IPS DF 6.9 (cell line): ENCODE measurements at regions not wholly inside any gene's neighbourhood (a gene's known extent, or its start where the extent isn't known, plus 50 kb on each side); places are given as distances from the start of the nearest gene placed in this dataset.
"Not testable (repeated sequence)": the region's sequence is repeated elsewhere in the genome, so short reads cannot be mapped to it uniquely, and the experiment has no call there.

Experiments
- DNase-seq: peaks from one replicate; pipeline ENCODE4 v3.0.0-alpha.2; 2013; ENCODE audit warnings: low read depth, low spot score
- H3K27ac ChIP-seq: one replicate; pipeline ENCODE4 v1.5.1; 2013; ENCODE audit warnings: low read length, control low read depth
- H3K27me3 ChIP-seq: 2 replicates; pipeline ENCODE4 v1.6.1; 2013; ENCODE audit warnings: mild to moderate bottlenecking, low read length; ENCODE audit not compliant: control insufficient read depth, insufficient read depth
- H3K36me3 ChIP-seq: 2 replicates; pipeline ENCODE4 v1.6.1; 2013; ENCODE audit warnings: low read length; ENCODE audit not compliant: control insufficient read depth, insufficient read depth
- H3K4me1 ChIP-seq: 2 replicates; pipeline ENCODE4 v1.6.1; 2013; ENCODE audit warnings: low read length; ENCODE audit not compliant: control insufficient read depth, insufficient read depth
- H3K4me3 ChIP-seq: 2 replicates; pipeline ENCODE4 v1.5.1; 2013; ENCODE audit warnings: mild to moderate bottlenecking, low read length
- H3K9me3 ChIP-seq: 2 replicates; pipeline ENCODE4 v1.6.1; 2013; ENCODE audit warnings: low read length, inconsistent platforms; ENCODE audit not compliant: control insufficient read depth, insufficient read depth
- WGBS: extraction: QIAGEN DNeasy Blood & Tissue Kit; methylation state at CpG from one replicate; pipeline ENCODE4 v1.1.7; 2013; ENCODE audit warnings: mixed read lengths, missing lambda C conversion rate; ENCODE audit not compliant: insufficient read length, insufficient coverage; 5-methylcytosine and 5-hydroxymethylcytosine counted together

GRCh38 chr14:105772710-105773250, 246.4 kb downstream of the TMEM121 start:
- not testable (repeated sequence) for H3K4me3 ChIP-seq, DNase-seq, H3K36me3 ChIP-seq, H3K27me3 ChIP-seq, H3K27ac ChIP-seq, H3K4me1 ChIP-seq
- no CpG with 5 or more reads among the region's 11 CpGs for WGBS
- H3K9me3 ChIP-seq, result peaks cover 13% of the 10 kb centered on the region; the same call in 1 of the 2 replicates

- no peaks in the 10 kb centered on the region for H3K27me3 ChIP-seq
- H3K27ac ChIP-seq, result no peak overlapping the region
- no CpG with 5 or more reads among the region's 3 CpGs for WGBS
- no peak for DNase-seq
- H3K4me1 ChIP-seq, result no peaks in the 10 kb centered on the region
- peaks cover 13% of the 10 kb centered on the region; the same call in 1 of the 2 replicates for H3K9me3 ChIP-seq
- no peaks in the 10 kb centered on the region; the same call in 1 of the 2 replicates for H3K36me3 ChIP-seq
- no peak overlapping the region for H3K4me3 ChIP-seq
Observed at GRCh38 chr14:105773584-105773983, 247.2 kb downstream of the TMEM121 start.

- no peaks in the 10 kb centered on the region for H3K4me1 ChIP-seq
- H3K4me3 ChIP-seq, result no peak overlapping the region
- no peaks in the 10 kb centered on the region; the same call in 1 of the 2 replicates for H3K36me3 ChIP-seq
- DNase-seq, result no peak
- no peaks in the 10 kb centered on the region for H3K27me3 ChIP-seq
- no CpG with 5 or more reads among the region's 3 CpGs for WGBS
- H3K27ac ChIP-seq, result no peak overlapping the region
- peaks cover 13% of the 10 kb centered on the region for H3K9me3 ChIP-seq
Observed at GRCh38 chr14:105774001-105774400, 247.6 kb downstream of the TMEM121 start.

GRCh38 chr14:105774585-105775348, 248.4 kb downstream of the TMEM121 start:
- H3K4me1 ChIP-seq, H3K27ac ChIP-seq, H3K4me3 ChIP-seq, H3K27me3 ChIP-seq, DNase-seq, H3K36me3 ChIP-seq: not testable (repeated sequence)
- H3K9me3 ChIP-seq, result peaks cover 13% of the 10 kb centered on the region
- WGBS, result no CpG with 5 or more reads among the region's 20 CpGs

GRCh38 chr14:105775349-105775923, 249.1 kb downstream of the TMEM121 start:
- peaks cover 11% of the 10 kb centered on the region for H3K9me3 ChIP-seq
- DNase-seq, H3K4me1 ChIP-seq, H3K27me3 ChIP-seq, H3K4me3 ChIP-seq, H3K27ac ChIP-seq, H3K36me3 ChIP-seq: not testable (repeated sequence)
- no CpG with 5 or more reads among the region's 17 CpGs for WGBS

GRCh38 chr14:105776112-105776511, 249.7 kb downstream of the TMEM121 start:
- no CpG with 5 or more reads among the region's 6 CpGs for WGBS
- not testable (repeated sequence) for H3K4me3 ChIP-seq, H3K4me1 ChIP-seq, H3K27ac ChIP-seq, DNase-seq, H3K27me3 ChIP-seq, H3K36me3 ChIP-seq
- H3K9me3 ChIP-seq, result peaks cover 11% of the 10 kb centered on the region

- Histone ChIP-seq H3K27ac (no peak overlapping the region), H3K4me1 (no peaks in the 10 kb centered on the region), H3K9me3 (peaks cover 11% of the 10 kb centered on the region), H3K4me3 (no peak overlapping the region), H3K36me3 (no peaks in the 10 kb centered on the region; the same call in 1 of the 2 replicates), H3K27me3 (no peaks in the 10 kb centered on the region)
- no peak for DNase-seq
- no CpG with 5 or more reads among the region's 13 CpGs for WGBS
Observed at GRCh38 chr14:105776924-105777323, 250.5 kb downstream of the TMEM121 start.

- Histone ChIP-seq H3K9me3 (peaks cover 13% of the 10 kb centered on the region), H3K4me3 (no peak overlapping the region), H3K36me3 (no peaks in the 10 kb centered on the region), H3K4me1 (no peaks in the 10 kb centered on the region), H3K27me3 (no peaks in the 10 kb centered on the region), H3K27ac (no peak overlapping the region)
- no CpG with 5 or more reads among the region's 3 CpGs for WGBS
- DNase-seq, result no peak
Observed at GRCh38 chr14:105783707-105784106, 257.3 kb downstream of the TMEM121 start.

GRCh38 chr14:105793836-105794235, 267.5 kb downstream of the TMEM121 start:
- no peaks in the 10 kb centered on the region for H3K36me3 ChIP-seq
- peaks cover 10% of the 10 kb centered on the region for H3K9me3 ChIP-seq
- no peak for DNase-seq
- H3K4me1 ChIP-seq, result no peaks in the 10 kb centered on the region
- no peaks in the 10 kb centered on the region for H3K27me3 ChIP-seq
- H3K4me3 ChIP-seq, result no peak overlapping the region
- no peak overlapping the region for H3K27ac ChIP-seq
- WGBS, result no CpG with 5 or more reads among the region's 4 CpGs

- H3K27me3 ChIP-seq, result no peaks in the 10 kb centered on the region
- H3K9me3 ChIP-seq, result peaks cover 7% of the 10 kb centered on the region
- no peak overlapping the region for H3K27ac ChIP-seq
- no peak for DNase-seq
- WGBS, result no CpG with 5 or more reads among the region's 1 CpG
- H3K4me1 ChIP-seq, result no peaks in the 10 kb centered on the region
- no peak overlapping the region for H3K4me3 ChIP-seq
- no peaks in the 10 kb centered on the region for H3K36me3 ChIP-seq
Observed at GRCh38 chr14:105797546-105797945, 271.2 kb downstream of the TMEM121 start.
